Stimulated activated CD4-positive, alpha-beta T cell treated with anti-CD3 and anti-CD28 coated beads, Interleukin-2, amount 100 ng/mL, for 4 hours (primary cell): ENCODE measurements at regions not wholly inside any gene's neighbourhood (a gene's known extent, or its start where the extent isn't known, plus 50 kb on each side); places are given as distances from the start of the nearest gene placed in this dataset.

Source experiments
- DNase-seq: peaks from one replicate; pipeline ENCODE4 v3.0.0-alpha.2; 2020; ENCODE audit warnings: low read depth

DNA sequence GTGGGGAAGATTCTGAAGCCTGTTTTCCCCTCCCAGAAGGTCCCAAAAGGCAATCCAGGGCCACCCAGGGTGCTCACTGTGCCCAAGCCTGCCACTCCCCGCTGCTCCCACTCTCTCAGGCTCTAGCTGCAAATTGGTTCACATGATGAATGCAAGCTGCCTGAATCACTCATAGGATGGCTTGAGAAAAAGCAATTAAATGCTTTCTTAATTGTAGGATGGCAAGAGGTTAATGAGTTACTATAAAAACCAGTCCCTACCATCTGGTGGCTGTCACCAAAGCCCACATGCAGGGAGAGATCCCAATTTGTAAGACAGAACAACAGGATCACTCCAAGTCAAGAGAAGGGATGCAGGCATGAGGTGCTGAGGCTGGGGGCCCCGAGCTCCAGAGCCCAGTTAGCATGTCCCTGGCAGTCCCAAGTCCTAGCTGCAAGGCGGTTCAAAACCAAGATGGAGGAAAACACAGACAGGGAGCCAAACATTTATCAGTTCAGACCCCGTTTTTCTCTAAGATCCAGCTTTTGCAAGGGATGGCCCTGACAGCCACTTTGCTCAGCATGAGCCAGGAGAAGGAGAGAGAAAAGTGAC, 207.1 kb downstream of the UACA start:
- no peak for DNase-seq

- DNase-seq = no peak
Measured at GRCh38 chr15:70555713-70556112, 207.6 kb downstream of the UACA start.

DNA sequence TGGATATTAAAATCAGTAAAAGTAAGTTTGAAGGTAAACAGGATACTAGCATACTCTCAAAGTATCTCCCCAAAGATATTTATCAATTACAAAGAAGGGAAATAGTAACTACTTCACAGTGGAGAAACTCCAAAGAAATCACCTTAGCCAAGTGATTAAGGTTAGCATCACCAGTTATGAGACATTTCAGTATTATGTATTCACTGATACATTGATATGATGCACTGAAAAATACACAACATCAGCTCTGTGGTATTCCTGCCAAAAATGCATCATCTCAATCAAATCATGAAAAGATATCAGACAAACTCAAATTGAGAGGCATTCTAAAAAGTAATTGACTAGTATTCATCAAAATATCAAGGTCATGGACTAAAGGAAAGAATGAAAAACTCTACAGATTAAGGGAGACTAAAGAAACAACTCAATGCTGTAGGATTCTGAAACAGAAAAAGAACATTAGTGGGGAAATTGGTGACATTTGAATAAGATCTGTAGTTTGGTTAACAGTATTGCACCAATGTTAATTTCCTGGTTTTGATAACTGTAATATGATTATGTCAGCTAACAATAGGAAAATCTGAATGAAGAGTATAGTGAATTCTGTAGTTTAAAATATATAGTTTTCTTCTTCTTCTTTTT, 215.4 kb downstream of the UACA start:
- no peak for DNase-seq

- DNase-seq = no peak
Measured at GRCh38 chr15:70545526-70545925, 217.8 kb downstream of the UACA start.

GRCh38 chr15:70541511-70541910, 221.8 kb downstream of the UACA start:
- no peak for DNase-seq

DNA sequence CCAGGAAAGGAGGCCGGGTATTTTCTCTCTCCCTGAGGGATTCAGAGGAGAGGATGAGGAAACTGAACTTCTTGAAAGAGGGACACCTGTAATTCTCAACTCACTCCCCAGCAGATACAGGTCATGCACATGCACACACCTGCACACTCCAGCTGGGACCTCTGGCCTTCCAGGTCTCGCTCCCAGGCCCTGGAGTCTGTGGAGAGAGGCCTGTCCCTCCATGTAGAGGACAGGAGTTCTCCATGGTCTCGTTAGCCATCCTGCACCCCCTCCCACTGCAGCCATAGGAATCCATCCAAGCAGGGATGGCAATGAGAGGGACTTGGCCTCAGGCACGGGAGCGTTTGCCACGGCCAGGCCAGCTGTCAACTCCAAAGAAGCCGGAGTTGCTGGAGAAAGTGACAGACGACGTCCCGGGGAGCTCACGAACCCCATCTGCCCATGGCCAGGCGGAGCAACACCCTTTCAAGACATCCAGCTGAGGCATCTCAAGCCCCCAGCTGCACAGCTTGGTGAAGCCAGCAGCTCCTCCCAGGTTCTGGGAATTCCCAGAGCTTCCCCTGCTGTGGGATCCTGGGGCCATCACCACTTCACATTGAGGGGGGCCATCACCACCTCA, 223.3 kb downstream of the UACA start:
- no peak for DNase-seq

GRCh38 chr15:70539409-70539808, 223.9 kb downstream of the UACA start:
- no peak for DNase-seq

- DNase-seq = no peak
Measured at GRCh38 chr15:70538278-70538677, 225.1 kb downstream of the UACA start.

GRCh38 chr15:70535955-70536338, 227.4 kb downstream of the UACA start:
- no peak for DNase-seq

GRCh38 chr15:70535071-70535954, 228.0 kb downstream of the UACA start:
- DNase-seq = peak; percentile 19

GRCh38 chr15:70533931-70534742, 229.2 kb downstream of the UACA start:
- DNase-seq = no peak

DNA sequence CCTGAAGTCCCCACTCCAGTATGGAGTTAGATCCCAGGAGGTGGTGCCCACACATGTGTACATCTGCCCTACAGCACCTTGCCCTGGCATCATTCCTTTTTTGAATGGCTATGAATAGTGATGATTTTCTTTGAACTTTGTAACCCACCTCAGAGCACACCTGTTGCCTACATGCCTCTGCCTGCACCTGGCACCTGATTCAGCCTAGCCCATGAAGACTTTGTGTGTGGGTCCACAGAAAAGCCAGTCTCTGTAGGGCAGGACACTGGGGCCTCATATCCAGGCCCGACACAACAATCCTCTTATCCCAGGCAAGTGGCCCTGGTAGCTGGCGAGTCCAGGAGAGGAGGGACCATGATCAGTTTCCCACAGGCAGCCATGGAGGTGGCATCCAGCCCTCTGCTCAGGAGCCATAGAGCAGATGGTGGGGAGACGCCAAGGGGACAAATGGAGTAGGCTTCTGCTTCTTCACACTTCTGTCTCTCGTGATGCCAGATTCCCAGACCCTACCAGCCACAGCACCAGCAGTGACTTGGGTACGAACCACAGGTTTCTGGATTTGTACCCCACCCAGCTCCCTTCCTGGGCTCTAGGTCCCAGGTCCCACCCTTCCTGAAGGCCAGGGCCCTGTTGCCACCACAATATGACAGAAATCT, 230.7 kb downstream of the UACA start:
- DNase-seq = no peak

DNA sequence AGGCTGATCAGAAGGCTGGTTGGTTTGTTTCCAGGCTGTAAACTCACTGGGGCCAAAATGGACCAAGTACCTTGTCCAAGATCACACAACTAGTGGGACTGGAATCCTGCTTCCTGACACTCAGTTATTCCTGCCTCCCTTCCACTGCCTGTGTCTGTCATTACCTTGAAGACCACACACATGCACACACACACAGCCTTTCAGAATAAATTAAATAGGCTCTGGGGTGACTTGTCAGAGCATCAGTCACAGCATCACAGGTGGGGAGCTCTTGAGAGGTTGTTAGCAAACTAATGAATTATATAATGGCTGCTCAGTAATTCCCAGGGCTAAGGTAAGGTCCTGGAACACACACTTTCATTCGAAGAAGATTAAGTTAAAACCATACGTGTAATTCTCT, 231.8 kb downstream of the UACA start:
- DNase-seq = no peak

- no peak for DNase-seq
Measured at GRCh38 chr15:70530906-70531305, 232.5 kb downstream of the UACA start.

GRCh38 chr15:70530503-70530902, 232.9 kb downstream of the UACA start:
- no peak for DNase-seq

GRCh38 chr15:70530017-70530499, 233.3 kb downstream of the UACA start:
- DNase-seq = no peak

- no peak for DNase-seq
Measured at GRCh38 chr15:70528816-70529215, 234.5 kb downstream of the UACA start.

DNA sequence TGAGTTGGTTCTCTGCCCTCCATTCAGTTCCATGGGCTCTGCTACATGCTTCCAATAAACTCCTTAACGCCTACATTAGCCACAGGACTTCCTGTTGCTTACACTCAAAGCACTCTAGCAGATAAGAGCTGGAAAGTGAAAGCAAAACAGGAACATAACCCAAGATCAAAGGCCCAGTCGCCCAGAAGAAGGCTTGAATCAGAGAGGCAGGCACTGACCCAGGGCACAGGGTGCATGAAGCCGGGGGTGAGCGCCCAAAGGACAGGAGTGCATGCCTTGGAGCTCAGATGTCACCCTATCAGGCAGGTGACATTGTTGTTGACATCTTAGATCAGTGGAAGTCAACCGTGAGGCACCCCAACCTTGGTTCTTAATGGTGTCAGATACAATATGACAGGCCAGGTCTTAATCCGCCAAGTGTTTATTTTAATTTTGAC, 235.1 kb downstream of the UACA start:
- peak; percentile 37 for DNase-seq

- no peak for DNase-seq
Measured at GRCh38 chr15:70526974-70527325, 236.4 kb downstream of the UACA start.

DNA sequence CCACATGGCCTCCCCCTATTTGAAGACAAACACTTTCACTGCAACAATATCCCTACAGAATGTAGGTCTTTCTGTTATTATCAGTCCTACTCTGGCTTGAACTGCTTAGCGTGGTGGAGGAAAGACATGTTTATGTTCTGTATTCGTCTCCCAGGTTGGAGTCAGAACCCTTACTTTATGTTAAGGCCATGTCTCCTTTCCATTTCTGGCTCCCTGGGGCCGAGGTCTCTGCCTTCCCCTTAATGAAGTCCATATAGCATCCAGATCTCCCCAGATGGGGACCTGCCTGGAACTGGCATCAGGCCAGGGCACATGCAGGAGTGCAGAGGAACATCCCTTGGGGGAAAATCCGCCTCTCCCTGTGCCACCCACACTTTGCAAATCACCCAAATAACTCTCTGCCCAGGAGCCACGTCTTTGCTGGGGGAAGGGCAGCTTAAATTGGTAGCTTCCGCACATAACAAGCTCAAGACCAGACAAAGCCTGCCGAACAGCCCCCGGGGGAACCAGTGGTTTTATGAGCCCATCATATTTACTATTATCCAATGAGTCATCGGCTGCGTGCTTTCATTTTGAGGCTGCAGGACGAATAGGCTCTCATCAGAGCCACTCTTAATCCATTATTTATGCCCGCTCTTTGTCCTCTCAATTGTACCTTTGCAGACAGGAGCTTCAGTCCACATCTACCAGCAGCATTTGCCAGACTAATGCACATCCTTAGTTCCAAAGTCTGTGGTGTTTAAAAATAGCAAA, 237.0 kb downstream of the UACA start:
- no peak for DNase-seq
